Tibial nerve (tissue), 4 donors: ENCODE measurements at regions not wholly inside any gene's neighbourhood (a gene's known extent, or its start where the extent isn't known, plus 50 kb on each side); places are given as distances from the start of the nearest gene placed in this dataset.

ENCODE experiments used
- EP300 ChIP-seq, 2 donors: sonication (generic); formaldehyde crosslinking; IDR thresholded peaks; one replicate each; pipeline ENCODE4 v1.6.1; 2017; ENCODE audit warnings: antibody characterized with exemption in 2 of 2, mild to moderate bottlenecking in 1 of 2
- POLR2A ChIP-seq, 2 donors: fragments of 450-650 bp; IDR thresholded peaks; one replicate each; pipeline ENCODE4 v1.6.1; 2017; ENCODE audit warnings: antibody characterized with exemption in 2 of 2, mild to moderate bottlenecking in 2 of 2, moderate library complexity in 2 of 2
- TF ChIP-seq, protein P1 (sequence below), 5 experiments: fragments of 200-600 bp in 3 of 5; fragments of 450-650 bp in 2 of 5; sonication (generic) in 3 of 5; IDR thresholded peaks; one replicate each; pipeline ENCODE4 v1.5.1; 2016 to 2019; ENCODE audit warnings: antibody characterized with exemption in 5 of 5, mild to moderate bottlenecking in 3 of 5, moderate library complexity in 2 of 5

DNA sequence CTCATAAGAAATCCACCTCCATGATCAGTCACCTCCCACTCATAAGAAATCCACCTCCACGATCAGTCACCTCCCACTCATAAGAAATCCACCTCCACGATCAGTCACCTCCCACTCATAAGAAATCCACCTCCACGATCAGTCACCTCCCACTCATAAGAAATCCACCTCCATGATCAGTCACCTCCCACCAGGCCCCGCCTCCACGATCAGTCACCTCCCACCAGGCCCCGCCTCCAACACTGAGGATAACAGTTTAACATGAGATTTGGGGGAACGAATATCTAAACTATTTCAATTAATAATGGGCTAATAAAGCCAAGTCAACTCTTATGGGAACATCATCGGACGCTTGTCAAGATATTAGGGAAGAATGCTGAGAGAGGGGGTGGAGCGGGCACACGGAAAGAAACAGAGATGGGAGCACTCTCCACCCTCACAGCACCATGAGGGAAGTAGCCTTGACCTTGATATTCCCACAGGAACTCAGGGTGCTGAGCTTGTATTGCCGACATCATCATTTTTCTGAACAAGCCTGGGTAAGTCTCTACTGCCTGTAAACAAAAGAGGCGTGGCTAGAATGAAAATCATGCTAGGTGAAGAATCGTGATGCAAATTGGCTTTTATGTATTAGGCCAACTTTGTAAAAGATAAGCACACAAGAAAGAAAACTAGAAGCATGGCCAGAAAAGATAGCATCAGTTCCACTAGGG is 303.5 kb upstream of the KLF6 start:
- TF ChIP-seq, protein P1, sequence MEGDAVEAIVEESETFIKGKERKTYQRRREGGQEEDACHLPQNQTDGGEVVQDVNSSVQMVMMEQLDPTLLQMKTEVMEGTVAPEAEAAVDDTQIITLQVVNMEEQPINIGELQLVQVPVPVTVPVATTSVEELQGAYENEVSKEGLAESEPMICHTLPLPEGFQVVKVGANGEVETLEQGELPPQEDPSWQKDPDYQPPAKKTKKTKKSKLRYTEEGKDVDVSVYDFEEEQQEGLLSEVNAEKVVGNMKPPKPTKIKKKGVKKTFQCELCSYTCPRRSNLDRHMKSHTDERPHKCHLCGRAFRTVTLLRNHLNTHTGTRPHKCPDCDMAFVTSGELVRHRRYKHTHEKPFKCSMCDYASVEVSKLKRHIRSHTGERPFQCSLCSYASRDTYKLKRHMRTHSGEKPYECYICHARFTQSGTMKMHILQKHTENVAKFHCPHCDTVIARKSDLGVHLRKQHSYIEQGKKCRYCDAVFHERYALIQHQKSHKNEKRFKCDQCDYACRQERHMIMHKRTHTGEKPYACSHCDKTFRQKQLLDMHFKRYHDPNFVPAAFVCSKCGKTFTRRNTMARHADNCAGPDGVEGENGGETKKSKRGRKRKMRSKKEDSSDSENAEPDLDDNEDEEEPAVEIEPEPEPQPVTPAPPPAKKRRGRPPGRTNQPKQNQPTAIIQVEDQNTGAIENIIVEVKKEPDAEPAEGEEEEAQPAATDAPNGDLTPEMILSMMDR (IDR thresholded peaks at IDR 0.05), result no peak
- TF ChIP-seq EP300 (IDR thresholded peaks at IDR 0.05), result no peak
- no peak for TF ChIP-seq POLR2A (IDR thresholded peaks at IDR 0.05)
